ENCODE measurements at regions not wholly inside any gene's neighbourhood (a gene's known extent, or its start where the extent isn't known, plus 50 kb on each side); places are given as distances from the start of the nearest gene placed in this dataset.
A peak's percentile ranks its signal among the peaks of the same experiment; 100 is the strongest.

DNA sequence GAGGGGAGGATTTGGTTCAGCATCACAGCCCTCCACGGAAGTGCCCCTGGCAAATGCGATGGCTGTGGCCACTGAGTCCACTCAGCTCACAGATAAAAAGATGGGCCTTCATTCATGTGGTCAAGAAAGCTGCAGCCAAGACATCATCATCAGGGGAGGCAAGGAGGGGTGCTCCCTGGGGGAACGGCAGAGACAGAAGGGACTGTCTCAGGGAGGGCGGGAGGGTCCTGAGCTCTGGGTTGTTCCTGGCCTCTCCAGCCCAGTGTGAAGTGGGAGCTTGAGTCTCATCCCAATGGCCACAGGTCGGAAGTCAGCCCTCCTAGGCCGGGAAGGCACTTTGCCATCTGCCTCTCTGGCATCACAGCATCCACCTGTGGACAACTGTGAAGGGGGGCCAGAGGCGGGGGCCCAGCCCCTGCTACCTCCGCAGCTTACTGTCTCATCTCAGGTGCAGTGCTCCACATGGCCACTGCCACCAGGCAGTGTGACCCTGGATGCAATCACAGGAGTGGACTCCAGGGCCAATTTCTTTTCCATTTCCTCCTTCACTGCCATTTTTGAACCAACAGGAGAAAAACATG lies 137.8 kb upstream of the SOX1 start:
- no peak for DNase-seq

DNA sequence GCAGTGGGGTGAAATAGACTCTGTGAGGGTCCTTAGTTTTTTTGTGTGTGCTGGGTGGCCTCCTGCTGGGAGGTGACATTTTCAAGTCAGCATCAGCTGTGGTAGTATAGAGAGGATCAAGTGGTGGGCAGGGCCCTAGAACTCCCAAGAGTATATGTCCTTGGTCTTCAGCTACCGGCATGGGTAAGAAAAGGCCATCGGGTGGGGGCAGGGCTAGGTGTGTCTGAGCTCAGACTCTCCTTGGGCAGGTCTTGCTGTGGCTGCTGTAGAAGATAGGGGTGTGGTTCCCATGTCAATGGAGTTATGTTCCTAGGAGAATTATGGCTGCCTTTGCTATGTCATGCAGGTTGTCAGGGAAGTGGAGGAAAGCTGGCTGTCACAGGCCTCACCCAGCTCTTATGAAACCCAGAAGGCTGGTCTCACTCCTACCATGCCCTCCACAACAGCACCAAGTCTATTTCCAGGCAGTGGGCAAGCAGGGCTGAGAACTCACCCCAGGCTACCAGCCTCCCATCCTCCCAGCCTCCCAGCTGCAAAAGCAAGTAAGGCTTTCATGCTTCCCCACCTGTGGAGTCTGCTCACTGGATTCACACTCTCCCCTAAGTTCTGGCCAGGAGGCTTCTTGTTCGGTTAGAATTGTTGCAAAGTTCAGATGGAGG lies 130.6 kb upstream of the SOX1 start:
- DNase-seq: no peak

DNA sequence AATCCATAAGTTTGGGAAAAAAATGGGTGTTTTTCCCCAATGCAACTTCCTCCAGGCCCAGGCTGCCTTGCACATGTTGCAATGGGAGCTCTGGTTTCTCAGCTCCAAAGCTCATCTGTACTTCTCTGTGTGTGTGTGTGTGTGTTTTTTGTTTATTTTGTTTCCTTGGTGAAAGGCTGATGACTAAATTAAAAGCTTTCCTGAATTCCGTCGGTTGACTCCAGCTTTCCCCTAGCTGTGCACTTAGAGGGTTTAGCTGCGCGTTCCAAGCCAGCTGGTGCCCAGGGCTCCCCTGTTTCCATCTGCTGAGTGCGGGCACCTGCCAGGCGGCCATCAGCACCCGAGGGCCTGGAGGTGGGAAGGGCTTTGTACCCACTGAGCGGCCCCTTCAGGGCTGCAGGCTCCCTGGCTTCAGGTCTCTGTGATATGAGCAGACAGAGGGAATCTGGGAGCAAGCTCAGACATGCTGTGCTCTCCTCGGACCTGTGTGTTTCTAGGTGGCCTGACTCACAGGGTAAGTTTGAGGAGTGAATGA lies 129.1 kb upstream of the SOX1 start:
- DNase-seq: no peak

DNA sequence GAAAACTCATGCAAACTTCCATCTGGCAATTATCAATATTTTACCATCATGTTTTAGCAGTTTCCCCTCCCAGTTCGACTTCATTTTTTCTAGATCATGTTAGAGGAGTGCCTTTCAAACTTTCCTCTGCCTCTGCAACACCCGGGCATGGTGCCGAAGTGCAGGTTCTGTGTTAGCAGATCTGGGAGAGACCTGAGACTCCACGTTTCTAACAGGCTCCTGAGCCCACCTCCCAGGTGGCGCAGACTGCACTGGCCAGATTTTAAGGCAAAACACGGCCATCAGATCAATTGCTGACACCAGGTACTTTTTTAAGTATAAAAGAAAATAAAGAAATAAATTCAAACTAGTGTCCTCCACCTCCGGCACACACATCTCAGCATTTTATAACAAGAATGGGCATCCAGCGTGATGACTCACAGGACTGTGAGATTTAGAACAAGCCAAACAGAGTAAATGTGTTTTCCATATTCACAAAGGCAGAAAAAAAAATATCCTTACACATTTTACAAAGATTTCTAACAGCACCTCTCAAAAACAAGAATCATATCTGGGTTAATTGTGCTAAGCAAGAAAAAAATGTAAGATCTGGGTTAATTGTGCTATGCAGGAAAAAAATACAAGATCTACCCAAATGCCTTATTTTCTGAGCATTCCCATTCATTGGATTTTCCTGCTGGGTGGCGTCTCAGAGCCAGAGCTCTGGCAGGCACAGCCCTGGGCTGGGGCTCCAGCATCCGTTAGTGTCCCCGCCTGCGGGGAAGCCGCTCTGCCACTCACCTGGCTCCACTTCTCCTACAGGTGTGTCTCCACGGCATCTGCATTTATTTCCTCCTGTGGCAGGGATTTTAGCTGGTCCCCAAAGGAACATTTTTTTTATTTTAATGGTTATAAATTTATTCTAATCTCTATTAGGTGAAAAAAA lies 127.9 kb upstream of the SOX1 start:
- DNase-seq: peak; percentile 46

- no peak for DNase-seq
Observed at GRCh38 chr13:111939666-111940278, 127.2 kb upstream of the SOX1 start.

DNA sequence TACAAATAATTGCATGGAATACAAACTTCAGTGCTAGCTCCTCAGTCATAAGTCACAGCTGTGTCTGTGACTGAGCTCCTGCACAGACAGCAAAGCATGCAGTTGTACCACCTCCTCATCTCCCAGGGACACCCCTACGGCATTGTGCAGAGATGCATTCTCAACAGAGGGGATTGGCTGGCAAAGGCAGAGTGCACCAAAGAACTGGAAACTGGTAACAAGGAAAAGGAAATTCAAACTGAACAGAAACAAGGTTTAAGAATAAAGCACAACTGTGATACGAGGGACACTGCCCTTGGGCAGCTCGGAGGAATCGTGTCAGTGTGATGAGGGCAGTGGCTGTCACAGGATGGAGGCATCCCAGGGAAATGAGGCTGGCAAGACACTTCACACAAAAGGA lies 126.1 kb upstream of the SOX1 start:
- no peak for DNase-seq

DNA sequence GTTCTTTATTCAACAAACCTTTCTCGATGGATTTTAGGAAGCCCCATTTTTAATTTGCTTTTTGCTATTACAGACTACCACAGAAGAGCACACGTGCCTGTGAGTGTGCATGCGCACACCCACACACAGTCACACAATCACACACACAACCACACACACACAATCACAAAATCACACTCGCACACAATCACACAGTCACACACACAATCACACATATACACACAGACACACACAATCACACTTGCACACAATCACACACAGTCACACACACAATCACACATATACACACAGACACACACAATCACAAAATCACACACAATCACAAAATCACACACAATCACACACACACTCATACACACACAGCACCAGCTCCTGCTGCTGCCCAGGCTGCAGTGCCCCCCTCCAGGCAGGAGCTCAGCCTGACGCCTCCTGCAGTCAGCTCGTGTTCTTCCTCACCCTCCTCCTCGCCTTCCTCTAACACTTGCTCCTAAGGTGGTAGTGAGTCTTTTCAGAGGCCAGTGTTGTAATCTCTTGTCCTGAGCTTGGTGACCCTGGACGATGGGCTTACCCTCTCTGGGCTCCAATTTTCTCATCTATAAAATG lies 125.0 kb upstream of the SOX1 start:
- no peak for DNase-seq

DNA sequence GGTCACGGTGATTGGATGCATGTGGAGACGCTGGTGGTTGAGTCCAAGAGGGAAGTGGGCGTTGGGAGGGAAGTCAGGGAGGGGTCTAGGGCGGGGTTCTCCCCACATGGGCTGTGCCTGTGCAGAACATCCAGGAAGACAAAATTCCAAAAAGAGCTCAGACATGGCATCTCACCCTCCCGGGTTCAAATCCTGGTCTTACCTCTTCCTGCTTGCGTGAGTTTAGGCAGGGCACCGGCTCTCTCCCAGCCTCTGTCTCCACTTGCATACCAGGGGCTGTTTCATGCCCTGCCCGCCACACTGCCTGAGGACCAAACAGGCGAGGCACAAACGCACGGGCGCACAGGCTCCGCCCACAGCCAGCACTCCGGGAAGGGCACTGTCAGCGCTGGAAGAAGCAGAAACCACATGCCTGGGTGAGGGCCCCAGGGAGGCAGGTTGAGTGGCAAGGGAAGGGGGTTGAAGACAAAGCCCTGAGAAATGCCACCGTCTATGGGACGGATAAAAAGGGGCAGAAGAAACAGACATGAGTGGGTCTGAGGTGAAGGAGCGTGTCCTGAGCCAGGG lies 123.6 kb upstream of the SOX1 start:
- DNase-seq: no peak

GRCh38 chr13:111944171-111944583 lies 122.8 kb upstream of the SOX1 start:
- no peak for DNase-seq

DNA sequence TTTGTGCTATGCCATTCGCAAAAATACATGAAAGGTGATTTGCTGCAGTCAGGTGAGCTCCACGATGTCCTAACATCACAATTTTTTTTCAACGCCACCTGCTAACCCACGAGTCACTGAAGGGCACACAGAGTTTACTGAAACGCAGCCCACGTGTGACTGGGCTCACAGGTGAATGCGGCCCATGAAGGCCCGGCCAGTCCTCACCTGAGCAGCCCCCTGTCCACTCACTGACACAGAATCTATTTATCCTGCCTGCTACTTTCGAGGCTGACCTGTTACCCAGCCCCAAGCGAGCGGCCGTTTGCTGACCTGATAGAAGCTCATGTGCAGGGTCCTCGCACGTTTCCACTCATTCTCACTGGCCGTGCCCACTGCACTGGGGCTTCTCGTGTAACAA lies 121.9 kb upstream of the SOX1 start:
- no peak for DNase-seq

- DNase-seq: no peak
Observed at GRCh38 chr13:111946214-111946613, 120.7 kb upstream of the SOX1 start.

- peak; percentile 64 for DNase-seq
Observed at GRCh38 chr13:111947026-111947810, 119.7 kb upstream of the SOX1 start.

GRCh38 chr13:111947876-111948275 lies 119.1 kb upstream of the SOX1 start:
- no peak for DNase-seq

DNA sequence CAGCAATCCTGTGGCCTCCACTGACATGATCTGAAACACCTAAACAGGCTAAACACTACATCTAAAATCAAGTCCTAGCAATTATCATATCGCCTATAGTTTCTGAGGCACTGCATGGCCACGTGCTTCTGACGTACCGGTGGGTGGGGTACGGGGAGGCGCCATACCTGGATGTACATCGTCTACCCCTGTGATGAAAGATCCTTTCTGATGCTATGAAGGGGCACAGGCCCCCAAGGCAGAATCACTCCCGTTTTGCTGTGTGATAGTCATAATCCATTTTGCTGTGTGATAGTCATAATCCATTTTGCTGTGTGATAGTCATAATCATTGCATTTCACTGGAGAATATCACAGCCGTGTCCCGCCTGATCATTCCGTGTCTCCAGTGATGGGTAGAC lies 118.7 kb upstream of the SOX1 start:
- DNase-seq: no peak

- no peak for DNase-seq
Observed at GRCh38 chr13:111948811-111949210, 118.1 kb upstream of the SOX1 start.

- DNase-seq: no peak
Observed at GRCh38 chr13:111949311-111949710, 117.6 kb upstream of the SOX1 start.

GRCh38 chr13:111950697-111951096 lies 116.3 kb upstream of the SOX1 start:
- DNase-seq: no peak

GRCh38 chr13:111952032-111952431 lies 114.9 kb upstream of the SOX1 start:
- DNase-seq: no peak

DNA sequence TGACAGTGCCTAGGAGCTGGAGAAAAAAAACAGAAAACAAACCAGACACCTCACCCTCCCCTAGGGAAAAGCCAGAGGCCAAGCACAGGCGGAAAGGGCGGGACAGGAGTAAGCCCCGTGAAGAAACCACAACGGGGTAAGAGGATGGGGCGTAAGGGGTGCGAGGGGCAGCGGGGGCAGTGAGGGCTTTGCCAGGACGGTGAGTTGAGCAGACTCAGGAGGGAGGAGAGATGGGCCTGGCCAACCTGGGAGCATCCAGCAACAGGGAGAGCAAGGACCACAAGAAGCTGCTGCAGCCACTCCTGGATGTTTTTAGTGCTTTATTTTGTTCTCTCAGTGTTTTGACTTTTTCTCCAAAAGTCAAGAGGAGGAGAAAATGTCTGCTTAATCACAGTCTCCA lies 114.1 kb upstream of the SOX1 start:
- no peak for DNase-seq

- no peak for DNase-seq
Observed at GRCh38 chr13:111953546-111954178, 113.3 kb upstream of the SOX1 start.

All from NCI-H187 treated with DMSO at 0.1 percent for 48 hours (cell line).